Endometrial microvascular endothelial cells (primary cell): ENCODE measurements at regions not wholly inside any gene's neighbourhood (a gene's known extent, or its start where the extent isn't known, plus 50 kb on each side); places are given as distances from the start of the nearest gene placed in this dataset.

Experiments
- in situ Hi-C: cut with HindIII; loops from 2 replicates; pipeline ENCODE4 v1.10.0; 2017; ENCODE audit warnings: low sequenced_read_pairs, low pct_unique_long_range_greater_than_20kb; ENCODE audit errors: inconsistent ontology term

GRCh38 chr2:12321886-12322285 lies 394.9 kb upstream of the TRIB2 start:
- in situ Hi-C loops: no loop called here

GRCh38 chr2:12325806-12326205 lies 390.9 kb upstream of the TRIB2 start:
- in situ Hi-C loops: no loop called here

DNA sequence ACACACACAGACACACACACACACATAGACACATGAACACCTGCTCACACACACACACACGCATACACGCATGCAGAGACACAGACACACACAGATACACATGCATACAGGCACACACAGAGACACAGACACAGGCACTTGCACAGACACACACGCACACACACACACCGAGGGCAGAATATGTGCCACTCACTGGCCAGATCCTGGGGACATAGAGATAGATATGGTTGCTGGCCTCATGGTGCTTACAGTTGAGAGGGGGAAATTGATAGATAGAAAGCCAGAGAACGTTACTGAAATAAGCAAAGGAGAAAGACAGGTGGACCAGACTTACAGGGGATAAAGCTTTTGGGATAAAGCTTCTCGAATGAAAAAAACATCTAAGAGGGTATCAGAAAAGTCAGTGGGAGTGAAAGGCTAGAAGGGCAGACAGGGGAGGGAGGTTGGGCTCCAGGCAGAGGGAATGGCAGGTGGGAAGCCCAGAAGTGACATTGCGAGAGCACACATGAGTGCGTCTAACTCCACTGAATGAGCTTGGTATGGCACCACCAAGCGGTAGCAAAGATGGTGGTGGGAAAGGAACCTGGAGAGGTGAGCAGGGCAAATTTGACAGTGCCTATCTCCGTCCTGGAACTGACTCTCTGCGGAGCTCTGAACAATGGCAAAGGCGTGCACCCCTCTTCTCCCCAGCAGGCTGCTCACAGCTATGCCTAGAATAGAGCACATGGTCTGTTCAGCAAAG lies 390.1 kb upstream of the TRIB2 start:
- in situ Hi-C loops: no loop called here

DNA sequence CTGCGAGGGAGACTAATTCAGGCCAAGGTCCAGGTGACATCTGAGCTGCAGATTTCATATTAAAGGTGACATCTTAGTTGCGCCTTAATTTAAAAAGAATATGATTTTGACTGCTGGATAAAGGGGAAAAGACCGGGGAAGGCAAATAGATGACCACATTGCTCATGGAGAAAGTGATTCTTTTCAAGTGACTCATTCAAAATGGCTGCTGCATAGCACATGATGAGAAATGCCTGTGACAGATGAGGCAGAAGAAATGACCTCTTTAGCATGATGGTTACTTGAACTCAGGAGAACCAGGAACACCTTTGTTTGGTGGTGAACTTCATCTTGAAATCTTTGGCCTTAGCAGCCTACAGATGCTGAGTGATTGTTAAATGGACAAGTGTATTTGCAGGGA lies 385.8 kb upstream of the TRIB2 start:
- in situ Hi-C loops: no loop called here

GRCh38 chr2:12331698-12332097 lies 385.0 kb upstream of the TRIB2 start:
- in situ Hi-C loops: no loop called here

DNA sequence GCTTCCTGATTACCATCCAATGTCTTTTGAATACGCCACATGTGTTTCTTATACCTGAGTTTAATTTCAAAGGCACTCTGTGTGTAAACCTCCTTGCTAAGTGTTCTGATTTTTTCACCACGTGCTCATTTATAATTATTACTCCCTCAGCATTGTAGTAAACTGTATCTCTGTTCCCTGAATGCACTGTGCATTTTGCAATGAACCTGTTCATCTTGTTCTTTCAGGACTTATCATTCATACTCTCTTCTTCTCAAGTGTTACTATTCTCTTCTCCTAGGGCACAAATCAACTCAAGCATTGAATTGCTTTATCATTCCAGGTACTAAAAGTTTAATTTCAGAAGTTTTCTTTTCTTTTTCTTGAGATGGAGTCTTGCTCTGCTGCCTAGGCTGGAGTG lies 383.4 kb upstream of the TRIB2 start:
- in situ Hi-C loops: no loop called here

GRCh38 chr2:12334412-12334966 lies 382.2 kb upstream of the TRIB2 start:
- in situ Hi-C loops: no loop called here

GRCh38 chr2:12335131-12335530 lies 381.6 kb upstream of the TRIB2 start:
- in situ Hi-C loops: no loop called here

- in situ Hi-C loops: no loop called here
Measured at GRCh38 chr2:12335995-12336394, 380.7 kb upstream of the TRIB2 start.

- in situ Hi-C loops: no loop called here
Measured at GRCh38 chr2:12338946-12339697, 377.6 kb upstream of the TRIB2 start.

GRCh38 chr2:12340164-12340563 lies 376.6 kb upstream of the TRIB2 start:
- in situ Hi-C loops: no loop called here

GRCh38 chr2:12341215-12341614 lies 375.5 kb upstream of the TRIB2 start:
- in situ Hi-C loops: no loop called here

DNA sequence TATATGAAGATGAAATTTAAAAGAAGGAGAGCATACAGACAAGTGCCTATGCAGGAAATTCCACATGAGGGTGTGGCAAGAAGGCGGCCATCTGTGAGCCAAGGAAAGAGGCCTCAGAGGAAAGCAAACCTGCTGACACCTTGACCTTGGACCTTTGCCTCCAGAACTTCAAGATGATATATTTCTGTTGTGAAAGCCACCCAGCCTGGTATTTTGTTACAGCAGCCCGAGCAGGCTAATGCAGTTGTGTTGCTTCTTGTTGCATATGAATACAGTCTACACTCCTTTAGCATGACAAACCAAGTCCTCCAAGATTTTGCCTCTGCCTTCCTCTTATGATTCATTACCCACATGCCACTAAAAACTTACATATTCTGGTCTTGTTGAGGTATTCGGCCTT lies 374.8 kb upstream of the TRIB2 start:
- in situ Hi-C loops: no loop called here

DNA sequence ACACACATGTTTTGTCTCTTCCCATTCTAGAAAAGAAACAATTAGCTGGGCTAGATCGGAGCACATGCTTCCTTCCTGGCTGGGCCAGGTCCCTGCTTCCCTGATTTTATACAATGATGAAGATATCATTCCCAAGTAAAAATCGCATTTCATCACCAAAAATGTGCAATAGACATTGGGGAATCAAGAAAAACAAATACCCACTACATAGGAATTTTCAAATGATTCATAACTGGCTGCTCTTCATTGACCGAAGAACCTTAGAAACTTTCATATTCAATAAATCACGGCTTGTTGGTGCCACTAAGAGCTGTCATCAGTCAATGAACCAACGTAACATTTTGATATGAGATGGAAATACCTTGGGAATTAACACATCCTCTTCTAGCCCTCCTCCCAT lies 373.6 kb upstream of the TRIB2 start:
- in situ Hi-C loops: no loop called here

- in situ Hi-C loops: no loop called here
Measured at GRCh38 chr2:12347066-12347493, 369.7 kb upstream of the TRIB2 start.

- in situ Hi-C loops: no loop called here
Measured at GRCh38 chr2:12348216-12348615, 368.5 kb upstream of the TRIB2 start.

- in situ Hi-C loops: no loop called here
Measured at GRCh38 chr2:12350821-12351220, 365.9 kb upstream of the TRIB2 start.

GRCh38 chr2:12352889-12353288 lies 363.8 kb upstream of the TRIB2 start:
- in situ Hi-C loops: no loop called here

DNA sequence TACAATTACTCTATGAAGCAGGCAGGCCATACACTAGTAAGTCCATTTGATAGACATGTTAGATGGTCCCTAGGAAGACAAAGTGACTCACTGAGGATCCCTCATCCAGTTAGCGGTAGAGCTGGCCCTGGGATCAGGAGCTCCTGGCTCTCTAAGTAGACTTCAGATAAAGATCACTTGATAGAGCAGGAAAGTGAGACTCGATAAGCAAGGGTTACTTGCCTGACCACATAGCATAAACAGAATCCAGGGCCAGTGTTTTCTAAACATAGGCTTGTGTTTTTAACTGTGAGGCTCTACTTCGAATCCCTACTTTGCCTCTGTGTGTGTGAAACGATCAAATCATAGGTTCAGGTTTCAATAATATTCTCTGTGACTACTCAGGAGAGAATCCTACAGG lies 355.2 kb upstream of the TRIB2 start:
- in situ Hi-C loops: no loop called here

DNA sequence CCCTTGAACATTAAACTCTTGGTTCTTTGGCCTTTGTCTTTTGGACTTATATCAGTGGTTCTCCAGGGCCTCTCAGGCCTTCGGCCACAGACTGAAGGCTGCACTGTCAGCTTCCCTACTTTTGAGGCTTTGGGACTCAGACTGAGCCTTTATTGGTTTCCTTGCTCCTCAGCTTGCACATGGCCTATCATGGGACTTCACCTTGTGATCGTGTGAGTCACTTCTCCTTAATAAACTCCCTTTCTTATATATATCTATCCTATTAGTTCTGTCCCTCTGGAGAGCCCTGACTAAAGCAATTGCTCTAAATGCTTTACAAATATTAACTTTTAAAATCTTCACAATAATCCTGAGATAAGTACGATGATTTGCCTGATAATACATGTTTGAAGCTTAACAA lies 353.6 kb upstream of the TRIB2 start:
- in situ Hi-C loops: no loop called here
